Peyer's patch (tissue), 4 donors: ENCODE measurements at regions not wholly inside any gene's neighbourhood (a gene's known extent, or its start where the extent isn't known, plus 50 kb on each side); places are given as distances from the start of the nearest gene placed in this dataset.

Experiments
- POLR2A ChIP-seq, 2 donors: fragments of 450-650 bp; IDR thresholded peaks; one replicate each; pipeline ENCODE4 v1.5.1; 2017; ENCODE audit warnings: antibody characterized with exemption in 2 of 2, mild to moderate bottlenecking in 2 of 2, moderate library complexity in 2 of 2
- TF ChIP-seq, protein P1 (sequence below), 6 experiments: fragments of 450-650 bp in 4 of 6; fragments of 200-600 bp in 2 of 6; sonication (generic) in 1 of 6; IDR thresholded peaks; one replicate each; pipeline ENCODE4 v1.5.1; 2017 to 2019; ENCODE audit warnings: antibody characterized with exemption in 6 of 6, mild to moderate bottlenecking in 3 of 6, moderate library complexity in 1 of 6

DNA sequence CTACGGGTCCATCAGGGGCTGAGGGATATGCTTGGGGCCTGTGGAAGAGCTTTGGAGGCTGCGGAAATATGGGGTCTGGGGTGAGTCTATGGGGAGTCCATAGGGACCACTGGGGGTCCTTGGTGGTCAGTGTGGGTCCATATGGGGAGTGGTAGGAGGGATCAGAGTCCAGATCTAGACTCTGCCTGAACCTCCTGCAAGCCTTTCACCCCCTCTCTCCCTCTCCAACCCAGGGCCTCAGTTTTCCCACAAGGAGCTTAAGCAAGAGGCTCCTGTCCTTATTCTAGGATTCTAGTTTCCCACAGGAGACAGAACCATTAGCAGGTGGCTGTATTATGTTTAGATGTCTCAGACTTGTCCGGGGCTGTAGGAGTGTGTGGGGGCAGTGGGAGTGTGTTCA, 161.9 kb upstream of the TSHZ3 start:
- TF ChIP-seq, protein P1, sequence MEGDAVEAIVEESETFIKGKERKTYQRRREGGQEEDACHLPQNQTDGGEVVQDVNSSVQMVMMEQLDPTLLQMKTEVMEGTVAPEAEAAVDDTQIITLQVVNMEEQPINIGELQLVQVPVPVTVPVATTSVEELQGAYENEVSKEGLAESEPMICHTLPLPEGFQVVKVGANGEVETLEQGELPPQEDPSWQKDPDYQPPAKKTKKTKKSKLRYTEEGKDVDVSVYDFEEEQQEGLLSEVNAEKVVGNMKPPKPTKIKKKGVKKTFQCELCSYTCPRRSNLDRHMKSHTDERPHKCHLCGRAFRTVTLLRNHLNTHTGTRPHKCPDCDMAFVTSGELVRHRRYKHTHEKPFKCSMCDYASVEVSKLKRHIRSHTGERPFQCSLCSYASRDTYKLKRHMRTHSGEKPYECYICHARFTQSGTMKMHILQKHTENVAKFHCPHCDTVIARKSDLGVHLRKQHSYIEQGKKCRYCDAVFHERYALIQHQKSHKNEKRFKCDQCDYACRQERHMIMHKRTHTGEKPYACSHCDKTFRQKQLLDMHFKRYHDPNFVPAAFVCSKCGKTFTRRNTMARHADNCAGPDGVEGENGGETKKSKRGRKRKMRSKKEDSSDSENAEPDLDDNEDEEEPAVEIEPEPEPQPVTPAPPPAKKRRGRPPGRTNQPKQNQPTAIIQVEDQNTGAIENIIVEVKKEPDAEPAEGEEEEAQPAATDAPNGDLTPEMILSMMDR (IDR thresholded peaks at IDR 0.05) = no peak
- no peak for TF ChIP-seq POLR2A (IDR thresholded peaks at IDR 0.05)
